Right atrium auricular region (tissue), 2 donors: ENCODE measurements at regions not wholly inside any gene's neighbourhood (a gene's known extent, or its start where the extent isn't known, plus 50 kb on each side); places are given as distances from the start of the nearest gene placed in this dataset.

Source experiments
- DNase-seq: peaks from one replicate; pipeline ENCODE4 v3.0.0-alpha.2; 2019; ENCODE audit warnings: low spot score
- H3K27ac ChIP-seq, 2 donors: fragments of 200-600 bp; sonication (generic); 1 replicate in 1 of 2; 2 replicates in 1 of 2; pipeline ENCODE4 v1.5.1; 2016 to 2019
- H3K27me3 ChIP-seq, 2 donors: fragments of 200-600 bp; sonication (generic); one replicate each; pipeline versions ENCODE4 v1.5.1 to v1.6.0; 2017 to 2019
- H3K36me3 ChIP-seq: fragments of 200-600 bp; sonication (generic); one replicate; pipeline ENCODE4 v1.5.1; 2016
- H3K4me1 ChIP-seq, 2 donors: fragments of 200-600 bp; sonication (generic); one replicate each; pipeline versions ENCODE4 v1.5.1 to v1.6.0; 2017 to 2019
- H3K4me3 ChIP-seq, 2 donors: fragments of 200-600 bp; sonication (generic); 1 replicate in 1 of 2; 2 replicates in 1 of 2; pipeline ENCODE4 v1.5.1; 2017 to 2019; ENCODE audit warnings: mild to moderate bottlenecking in 1 of 2, moderate library complexity in 1 of 2
- H3K9me3 ChIP-seq, 2 donors: fragments of 200-600 bp; sonication (generic); one replicate each; pipeline ENCODE4 v1.5.1; 2019
- TF ChIP-seq, protein P1 (sequence below), 2 donors: fragments of 200-600 bp; sonication (generic); IDR thresholded peaks; one replicate each; pipeline ENCODE4 v1.5.1; 2019; ENCODE audit warnings: antibody characterized with exemption in 2 of 2

DNA sequence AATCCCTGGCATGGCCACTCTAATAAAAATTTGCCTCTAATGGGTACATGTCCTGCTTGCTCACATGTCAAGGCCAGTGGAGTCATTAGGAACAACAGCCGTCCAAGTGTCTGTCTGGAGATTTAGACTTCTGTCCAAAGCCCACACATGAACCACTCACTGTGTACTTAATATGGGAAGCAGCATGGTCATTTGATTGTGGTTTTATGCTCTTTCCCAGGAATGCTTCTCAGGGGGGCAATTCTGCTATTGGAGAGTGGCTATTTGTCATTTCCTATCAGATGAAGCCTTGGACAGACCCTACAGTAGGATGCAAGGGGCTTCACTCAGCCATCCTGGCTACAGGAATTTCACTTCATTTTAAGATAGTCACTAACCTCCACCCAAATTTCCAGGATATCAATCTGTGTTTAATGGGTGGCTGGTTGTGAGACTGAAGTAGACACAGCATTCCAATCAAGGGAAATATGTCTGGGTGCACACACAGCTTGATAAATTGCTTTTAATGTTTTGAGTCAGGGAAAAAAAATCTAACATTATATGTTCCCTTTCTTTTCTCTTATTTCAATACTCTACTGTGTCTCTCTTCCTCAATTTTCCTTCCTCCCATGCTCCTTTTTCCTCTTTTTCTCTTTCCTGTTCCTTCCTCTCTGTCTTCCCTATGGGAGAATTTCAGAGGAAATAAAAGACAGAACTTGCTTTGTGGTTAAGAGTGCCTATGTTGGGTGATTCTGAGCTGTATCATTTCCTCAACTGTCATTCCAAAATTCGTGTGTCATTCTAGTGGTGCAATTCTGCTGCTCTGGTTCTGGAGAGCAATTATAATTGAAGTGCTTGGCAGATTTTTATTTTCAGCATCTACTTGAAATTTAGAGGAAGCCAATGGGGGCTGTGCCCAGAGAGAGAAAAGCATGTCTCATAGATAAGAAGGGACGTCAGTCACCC lies 320.1 kb downstream of the OSR1 start:
- H3K4me1 ChIP-seq: peaks cover 0 to 28% of the 10 kb centered on the region in 2 donors
- no peaks in the 10 kb centered on the region for H3K9me3 ChIP-seq
- peak overlapping the region; percentile 27 to 70 for H3K27ac ChIP-seq
- no peak overlapping the region for H3K4me3 ChIP-seq
- no peak for DNase-seq
- H3K27me3 ChIP-seq: no peaks in the 10 kb centered on the region
- no peaks in the 10 kb centered on the region for H3K36me3 ChIP-seq
- TF ChIP-seq, protein P1, sequence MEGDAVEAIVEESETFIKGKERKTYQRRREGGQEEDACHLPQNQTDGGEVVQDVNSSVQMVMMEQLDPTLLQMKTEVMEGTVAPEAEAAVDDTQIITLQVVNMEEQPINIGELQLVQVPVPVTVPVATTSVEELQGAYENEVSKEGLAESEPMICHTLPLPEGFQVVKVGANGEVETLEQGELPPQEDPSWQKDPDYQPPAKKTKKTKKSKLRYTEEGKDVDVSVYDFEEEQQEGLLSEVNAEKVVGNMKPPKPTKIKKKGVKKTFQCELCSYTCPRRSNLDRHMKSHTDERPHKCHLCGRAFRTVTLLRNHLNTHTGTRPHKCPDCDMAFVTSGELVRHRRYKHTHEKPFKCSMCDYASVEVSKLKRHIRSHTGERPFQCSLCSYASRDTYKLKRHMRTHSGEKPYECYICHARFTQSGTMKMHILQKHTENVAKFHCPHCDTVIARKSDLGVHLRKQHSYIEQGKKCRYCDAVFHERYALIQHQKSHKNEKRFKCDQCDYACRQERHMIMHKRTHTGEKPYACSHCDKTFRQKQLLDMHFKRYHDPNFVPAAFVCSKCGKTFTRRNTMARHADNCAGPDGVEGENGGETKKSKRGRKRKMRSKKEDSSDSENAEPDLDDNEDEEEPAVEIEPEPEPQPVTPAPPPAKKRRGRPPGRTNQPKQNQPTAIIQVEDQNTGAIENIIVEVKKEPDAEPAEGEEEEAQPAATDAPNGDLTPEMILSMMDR (IDR thresholded peaks at IDR 0.05): no peak

DNA sequence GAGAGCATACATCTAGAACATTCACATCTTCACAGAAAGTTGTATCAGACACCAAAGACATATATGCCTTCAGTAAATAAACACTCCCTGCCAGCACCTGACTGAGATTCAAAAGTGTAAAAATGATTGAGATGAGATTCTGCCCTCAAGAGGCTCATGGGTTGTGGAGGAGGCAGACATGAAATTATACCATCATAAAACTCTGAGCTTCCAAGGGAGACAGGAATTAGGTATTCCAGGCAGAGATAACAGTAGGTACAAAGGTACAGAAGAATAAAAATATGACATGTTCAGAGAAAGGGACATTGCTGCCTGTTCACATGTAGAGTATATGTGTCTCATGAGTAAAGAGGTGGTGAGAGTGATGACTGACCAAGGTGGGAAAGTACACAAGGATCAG lies 322.3 kb downstream of the OSR1 start:
- no peak overlapping the region for H3K4me3 ChIP-seq
- no peaks in the 10 kb centered on the region for H3K27me3 ChIP-seq
- DNase-seq: no peak
- peaks cover 0 to 32% of the 10 kb centered on the region in 2 donors for H3K4me1 ChIP-seq
- TF ChIP-seq, protein P1 (IDR thresholded peaks at IDR 0.05): no peak
- H3K27ac ChIP-seq: peak overlapping the region in 1 of 2 donors; percentile 22
- H3K9me3 ChIP-seq: no peaks in the 10 kb centered on the region
- no peaks in the 10 kb centered on the region for H3K36me3 ChIP-seq

DNA sequence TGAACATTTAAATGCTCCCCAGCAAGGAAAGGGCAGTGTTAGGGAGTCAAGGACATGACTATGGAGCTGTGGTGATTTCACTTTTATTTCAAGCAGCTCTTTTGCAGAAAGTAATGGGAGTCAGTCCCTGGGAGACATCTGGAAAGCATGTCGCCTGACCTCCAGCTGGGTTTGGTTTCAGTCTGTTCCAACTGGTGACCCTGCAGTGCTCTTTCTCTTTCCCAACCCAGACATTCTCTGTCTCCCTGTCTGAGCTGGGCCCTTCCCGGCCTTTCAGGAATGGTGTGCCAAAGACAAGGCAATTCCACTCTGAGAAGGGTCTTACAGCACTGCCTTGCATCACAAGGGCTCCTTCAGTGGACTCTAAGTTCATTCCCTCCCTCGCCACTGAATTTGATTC lies 323.2 kb downstream of the OSR1 start:
- TF ChIP-seq, protein P1 (IDR thresholded peaks at IDR 0.05): no peak
- DNase-seq: no peak
- no peaks in the 10 kb centered on the region for H3K36me3 ChIP-seq

DNA sequence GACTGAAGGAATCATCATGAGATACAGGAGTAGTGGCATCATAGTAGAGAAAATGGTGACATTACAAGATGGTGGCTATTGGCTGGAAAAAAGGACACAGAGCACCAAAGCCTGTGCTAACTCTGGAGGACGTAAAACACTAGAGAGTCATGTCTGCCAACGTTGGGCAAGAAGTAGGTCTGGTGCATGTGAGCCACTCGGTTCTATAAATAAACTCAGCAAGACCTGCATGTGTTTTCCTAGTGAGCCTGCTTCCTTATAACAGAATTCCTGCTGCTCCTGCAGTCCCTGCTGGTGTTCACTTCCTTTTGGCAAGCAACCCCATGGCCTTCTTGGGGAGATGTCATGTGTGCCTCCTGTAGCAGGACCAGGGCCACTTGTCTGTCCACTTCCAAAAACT lies 325.2 kb downstream of the OSR1 start:
- Histone ChIP-seq H3K4me1 (peaks cover 0 to 20% of the 10 kb centered on the region in 2 donors), H3K36me3 (no peaks in the 10 kb centered on the region), H3K9me3 (no peaks in the 10 kb centered on the region), H3K27ac (peak overlapping the region in 1 of 2 donors; percentile 56), H3K4me3 (no peak overlapping the region), H3K27me3 (no peaks in the 10 kb centered on the region)
- no peak for DNase-seq
- TF ChIP-seq, protein P1 (IDR thresholded peaks at IDR 0.05): no peak

More for the DNA sequence above, 323.2 kb downstream of the OSR1 start:
- no peaks in the 10 kb centered on the region for H3K27me3 ChIP-seq
- H3K27ac ChIP-seq: peak overlapping the region; percentile 22 to 41
- no peaks in the 10 kb centered on the region for H3K9me3 ChIP-seq
- no peak overlapping the region for H3K4me3 ChIP-seq
- peaks cover 0 to 32% of the 10 kb centered on the region in 2 donors for H3K4me1 ChIP-seq

DNA sequence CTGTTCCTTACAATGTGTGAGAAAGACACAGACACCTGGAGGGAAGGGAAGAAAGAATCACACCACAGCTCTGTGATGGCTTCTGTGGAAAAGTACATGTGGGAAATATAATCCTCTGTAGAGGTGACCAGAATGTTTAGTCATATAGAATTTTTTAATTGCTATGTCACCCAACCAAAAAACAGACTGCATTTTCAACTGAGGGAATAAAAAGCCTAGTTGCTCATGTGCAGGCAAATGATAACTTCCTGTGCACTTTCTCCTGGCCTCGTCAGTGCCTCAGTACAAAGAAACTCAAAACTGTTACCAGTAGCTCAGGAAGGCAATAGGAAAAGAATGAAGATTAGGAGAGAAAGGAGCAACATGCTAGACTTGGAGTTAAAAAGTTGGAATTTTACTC lies 326.8 kb downstream of the OSR1 start:
- Histone ChIP-seq H3K4me3 (no peak overlapping the region), H3K27me3 (no peaks in the 10 kb centered on the region), H3K4me1 (peaks cover 0 to 17% of the 10 kb centered on the region in 2 donors), H3K27ac (no peak overlapping the region), H3K36me3 (no peaks in the 10 kb centered on the region), H3K9me3 (no peaks in the 10 kb centered on the region)
- no peak for DNase-seq
- TF ChIP-seq, protein P1 (IDR thresholded peaks at IDR 0.05): no peak
